ENCODE measurements at regions not wholly inside any gene's neighbourhood (a gene's known extent, or its start where the extent isn't known, plus 50 kb on each side); places are given as distances from the start of the nearest gene placed in this dataset.

DNA sequence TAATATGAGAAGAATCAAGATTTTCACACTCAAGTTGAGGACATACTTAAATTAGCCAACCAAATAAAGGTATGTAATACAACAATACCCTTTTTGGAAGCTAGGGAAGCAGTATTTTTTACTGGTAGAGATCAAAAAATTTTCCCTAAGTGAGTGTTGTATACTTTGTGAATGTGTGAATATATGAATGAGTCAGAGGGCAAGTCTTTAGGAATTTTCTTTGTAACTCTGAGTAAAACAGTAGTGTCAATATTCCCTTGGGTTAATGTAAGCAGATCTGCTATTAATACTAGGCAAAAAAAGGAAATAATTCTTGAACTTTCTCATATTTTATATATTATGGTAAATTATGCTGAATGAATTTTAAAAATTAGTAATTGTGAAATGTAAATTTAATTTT, 1161.8 kb upstream of the MIR17HG start:
- DNase-seq (ENCODE audit: extremely low spot score, insufficient read length, low read depth) (no peak), FAIRE-seq (no peak)

- no peak for FAIRE-seq
- DNase-seq (ENCODE audit: extremely low spot score, insufficient read length, low read depth) = no peak
Observed at GRCh38 chr13:90187478-90188350, 1159.8 kb upstream of the MIR17HG start.

DNA sequence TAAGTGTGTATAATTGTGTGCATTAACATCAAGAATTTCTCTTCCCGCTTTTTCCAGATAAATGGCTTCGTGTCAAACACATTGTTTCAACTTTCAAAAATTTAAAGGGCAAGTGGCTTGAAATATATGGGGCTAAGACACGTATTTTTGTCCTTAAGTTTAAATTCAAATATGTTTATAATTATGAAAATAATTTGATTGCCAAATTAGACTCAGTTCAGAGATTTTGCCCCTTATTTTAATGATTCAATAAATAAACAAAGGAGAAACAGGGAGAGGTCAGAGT, 1159.2 kb upstream of the MIR17HG start:
- DNase-seq (ENCODE audit: extremely low spot score, insufficient read length, low read depth) (no peak), FAIRE-seq (no peak)

- DNase-seq (ENCODE audit: extremely low spot score, insufficient read length, low read depth) = no peak
- FAIRE-seq = no peak
Observed at GRCh38 chr13:90197722-90198121, 1149.8 kb upstream of the MIR17HG start.

GRCh38 chr13:90201202-90201601, 1146.3 kb upstream of the MIR17HG start:
- FAIRE-seq (no peak), DNase-seq (ENCODE audit: extremely low spot score, insufficient read length, low read depth) (no peak)

DNA sequence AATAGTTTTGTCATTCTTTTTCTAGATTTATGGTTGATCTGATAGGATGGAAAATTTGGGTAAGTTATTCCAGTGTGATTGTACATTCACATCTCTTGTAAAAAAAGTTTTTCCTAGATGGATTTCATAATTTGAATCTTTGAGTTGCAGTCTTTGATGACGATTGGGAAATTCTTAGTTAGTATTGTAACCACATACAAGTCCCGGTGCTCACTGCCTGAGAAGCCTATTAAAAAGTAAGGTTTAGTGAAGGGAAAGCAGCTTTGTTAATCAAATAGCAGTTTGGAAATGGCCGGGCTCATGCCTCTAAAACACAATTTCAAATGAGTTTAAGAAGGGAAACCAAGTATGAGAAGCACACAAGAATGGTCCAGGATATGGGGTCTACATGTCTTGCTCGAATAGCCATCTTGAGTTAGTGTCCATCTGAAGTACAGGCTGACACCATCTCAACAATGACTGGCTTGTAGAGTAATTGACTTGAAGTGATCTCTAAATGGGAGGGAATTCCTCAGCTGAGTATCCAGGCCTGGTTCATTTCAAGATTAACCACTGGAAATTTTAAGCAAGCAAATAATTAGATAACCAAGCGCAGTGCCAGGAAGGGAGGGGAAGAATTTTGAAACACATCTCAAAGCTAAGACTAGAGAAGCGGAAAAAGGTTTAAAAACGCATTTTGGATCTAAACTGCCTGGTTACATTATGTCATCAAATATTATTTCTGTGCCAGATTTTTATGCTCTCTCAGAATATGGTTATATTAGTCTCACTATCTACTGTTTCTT, 1145.6 kb upstream of the MIR17HG start:
- DNase-seq (ENCODE audit: extremely low spot score, insufficient read length, low read depth) = no peak
- FAIRE-seq = no peak

DNA sequence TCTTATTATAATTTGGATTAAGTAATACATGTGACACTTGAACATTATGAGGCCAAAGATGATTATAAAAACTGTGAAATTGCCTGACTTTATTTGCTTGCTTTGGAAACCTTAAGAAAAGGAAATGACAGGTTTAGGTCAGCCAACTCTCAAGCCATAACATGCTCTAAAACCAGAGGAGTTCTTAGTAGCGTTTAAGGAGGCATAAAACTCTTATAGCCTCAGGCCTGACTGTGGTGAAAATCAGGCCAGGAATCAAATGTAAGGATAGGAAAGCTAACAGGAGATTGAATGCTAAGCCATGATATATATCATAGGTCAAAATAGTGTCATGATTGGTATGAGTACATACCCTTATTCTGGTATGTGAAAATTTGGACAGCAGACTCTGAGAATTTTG, 1142.4 kb upstream of the MIR17HG start:
- FAIRE-seq = no peak
- no peak for DNase-seq (ENCODE audit: extremely low spot score, insufficient read length, low read depth)

DNA sequence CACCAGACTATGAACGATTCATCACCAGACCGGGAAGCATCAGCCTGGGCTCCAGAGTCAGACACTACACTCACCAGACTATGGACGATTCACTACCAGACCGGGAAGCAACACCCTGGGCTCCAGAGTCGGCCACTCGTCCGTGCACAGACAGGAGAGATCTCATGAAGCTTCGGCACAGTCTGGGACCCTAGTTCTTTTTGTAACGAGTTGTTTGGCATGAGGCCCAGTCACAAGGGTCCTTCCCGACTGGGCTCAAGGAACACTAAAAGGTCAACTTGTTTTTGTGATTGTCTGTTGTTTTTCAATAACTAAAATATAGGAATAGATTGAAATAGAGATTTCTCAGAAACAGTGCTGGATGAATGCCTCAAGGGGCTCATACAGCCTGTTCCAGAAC, 1141.6 kb upstream of the MIR17HG start:
- FAIRE-seq = no peak

GRCh38 chr13:90217275-90217674, 1130.2 kb upstream of the MIR17HG start:
- DNase-seq (ENCODE audit: extremely low spot score, insufficient read length, low read depth) (no peak), FAIRE-seq (no peak)

More for the DNA sequence above, 1141.6 kb upstream of the MIR17HG start:
- DNase-seq (ENCODE audit: extremely low spot score, insufficient read length, low read depth) = no peak

- no peak for DNase-seq (ENCODE audit: extremely low spot score, insufficient read length, low read depth)
- no peak for FAIRE-seq
Observed at GRCh38 chr13:90222758-90223157, 1124.7 kb upstream of the MIR17HG start.

GRCh38 chr13:90230311-90230710, 1117.2 kb upstream of the MIR17HG start:
- no peak for DNase-seq (ENCODE audit: extremely low spot score, insufficient read length, low read depth)
- no peak for FAIRE-seq

DNA sequence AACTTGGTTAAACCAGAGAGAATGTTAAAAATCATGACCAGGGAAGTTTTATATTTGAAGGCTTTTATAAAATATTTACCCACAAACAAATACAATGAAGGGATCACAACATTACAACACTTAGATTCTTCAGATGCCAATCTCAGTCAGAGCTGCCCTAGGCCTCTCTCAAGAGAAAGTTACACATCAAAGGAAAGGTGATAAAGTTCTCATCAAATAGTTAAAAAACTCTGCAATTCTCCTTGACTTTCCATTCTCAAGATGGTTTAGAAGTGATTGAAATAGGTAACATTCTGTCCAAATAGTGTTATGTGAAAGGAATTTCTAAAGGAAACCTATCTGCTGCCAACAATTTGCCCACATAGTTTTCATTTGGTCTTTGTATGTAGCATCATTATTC, 1115.2 kb upstream of the MIR17HG start:
- DNase-seq (ENCODE audit: extremely low spot score, insufficient read length, low read depth) (no peak), FAIRE-seq (no peak)

GRCh38 chr13:90233933-90234672, 1113.4 kb upstream of the MIR17HG start:
- FAIRE-seq (no peak), DNase-seq (ENCODE audit: extremely low spot score, insufficient read length, low read depth) (no peak)

GRCh38 chr13:90237852-90238251, 1109.6 kb upstream of the MIR17HG start:
- FAIRE-seq (no peak), DNase-seq (ENCODE audit: extremely low spot score, insufficient read length, low read depth) (no peak)

DNA sequence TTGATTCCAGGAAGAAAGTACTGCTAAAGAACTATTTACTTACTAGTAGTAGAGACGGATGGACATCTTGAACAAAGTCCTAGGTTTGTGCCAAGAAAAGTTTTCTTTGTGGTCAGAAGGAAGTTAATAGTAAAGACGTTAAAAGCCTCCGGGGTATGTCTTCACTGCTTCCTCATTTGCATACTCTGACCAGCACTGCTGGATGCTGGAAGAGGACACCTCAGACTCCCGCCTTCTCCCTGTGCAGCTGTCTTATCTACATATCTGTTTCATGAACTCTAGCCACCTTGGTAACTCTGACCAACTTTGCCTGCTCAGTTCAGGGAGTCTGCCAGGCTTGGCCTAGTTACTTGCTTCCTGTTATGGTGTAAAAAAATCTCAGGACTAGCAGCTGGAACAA, 1109.1 kb upstream of the MIR17HG start:
- no peak for FAIRE-seq
- DNase-seq (ENCODE audit: extremely low spot score, insufficient read length, low read depth) = no peak

- DNase-seq (ENCODE audit: extremely low spot score, insufficient read length, low read depth) = no peak
- no peak for FAIRE-seq
Observed at GRCh38 chr13:90239130-90239529, 1108.4 kb upstream of the MIR17HG start.

DNA sequence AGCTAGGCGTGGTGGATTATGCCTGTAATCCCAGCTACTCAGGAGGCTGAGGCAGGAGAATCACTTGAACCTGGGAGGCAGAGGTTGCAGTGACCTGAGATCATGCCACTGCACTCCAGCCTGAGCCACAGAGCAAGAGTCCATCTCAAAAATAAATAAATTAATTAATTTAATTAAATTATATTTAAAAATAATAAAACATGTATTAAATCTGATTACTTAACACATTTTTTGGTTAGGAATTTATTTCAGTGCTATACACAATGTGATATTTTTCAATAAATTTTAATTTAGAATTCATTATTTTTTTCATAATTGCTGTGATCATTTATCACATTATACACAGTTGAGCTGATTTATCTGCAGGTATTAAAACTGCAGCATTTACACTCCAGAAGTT, 1101.5 kb upstream of the MIR17HG start:
- FAIRE-seq (no peak), DNase-seq (ENCODE audit: extremely low spot score, insufficient read length, low read depth) (no peak)

- FAIRE-seq = no peak
- no peak for DNase-seq (ENCODE audit: extremely low spot score, insufficient read length, low read depth)
Observed at GRCh38 chr13:90246687-90247345, 1100.7 kb upstream of the MIR17HG start.

DNA sequence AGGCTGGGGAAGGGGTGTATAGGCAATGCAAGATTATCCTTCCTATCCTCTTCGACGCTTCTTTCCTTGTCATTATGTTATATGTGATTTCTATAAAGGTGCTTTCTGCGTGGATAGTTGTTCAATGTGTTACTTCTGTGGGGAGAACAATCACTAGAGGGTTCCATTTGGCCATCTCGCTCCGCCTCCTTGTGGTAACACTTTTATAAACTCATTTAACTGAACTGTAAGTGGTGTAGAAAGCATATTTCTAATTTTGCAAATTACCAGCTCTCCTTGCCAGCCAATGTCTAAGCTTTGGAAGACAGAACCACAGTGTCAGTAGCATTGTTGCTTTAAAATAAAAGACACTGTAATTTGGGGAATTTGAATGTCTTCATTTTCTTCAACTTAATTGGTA, 1093.7 kb upstream of the MIR17HG start:
- FAIRE-seq = no peak

GRCh38 chr13:90254437-90254836, 1093.0 kb upstream of the MIR17HG start:
- FAIRE-seq = no peak

More for the DNA sequence above, 1093.7 kb upstream of the MIR17HG start:
- no peak for DNase-seq (ENCODE audit: extremely low spot score, insufficient read length, low read depth)

More at GRCh38 chr13:90254437-90254836, 1093.0 kb upstream of the MIR17HG start:
- no peak for DNase-seq (ENCODE audit: extremely low spot score, insufficient read length, low read depth)

Data from GM18507 (cell line).